22Rv1 (cell line): ENCODE measurements at regions not wholly inside any gene's neighbourhood (a gene's known extent, or its start where the extent isn't known, plus 50 kb on each side); places are given as distances from the start of the nearest gene placed in this dataset.

Experiments used
- CTCF ChIP-seq: fragments of 450-650 bp; IDR thresholded peaks from 2 replicates; pipeline ENCODE4 v1.5.1; 2017; ENCODE audit warnings: mild to moderate bottlenecking
- ZFX ChIP-seq: fragments of 450-650 bp; IDR thresholded peaks from 2 replicates; pipeline ENCODE4 v1.6.1; 2017; ENCODE audit warnings: antibody characterized with exemption, borderline replicate concordance

GRCh38 chr21:19522381-19522780 lies 1118.8 kb upstream of the TMPRSS15 start:
- TF ChIP-seq CTCF: no peak
- TF ChIP-seq ZFX: no peak
